SK-N-SH treated with all-trans-retinoic acid at 6 μM for 48 hours (cell line): ENCODE measurements at regions not wholly inside any gene's neighbourhood (a gene's known extent, or its start where the extent isn't known, plus 50 kb on each side); places are given as distances from the start of the nearest gene placed in this dataset.

Experiments used
- ATAC-seq: fragments of 200-7000 bp; cut with Tn5 transposase; 3 replicates; pipeline ENCODE4 v1.9.1; 2020; ENCODE audit warnings: mild to moderate bottlenecking, moderate library complexity
- ARNTL ChIP-seq: fragments of 450-650 bp; formaldehyde crosslinking; IDR thresholded peaks from 2 replicates; pipeline ENCODE4 v1.5.0; 2020; ENCODE audit warnings: low read depth, mild to moderate bottlenecking, moderate library complexity, borderline replicate concordance
- BACH2 ChIP-seq: fragments of 250-450 bp; sonication (Bioruptor Pico); IDR thresholded peaks from 2 replicates; pipeline ENCODE4 v1.9.0; 2021; ENCODE audit warnings: mild to moderate bottlenecking, borderline replicate concordance
- CREB5 ChIP-seq: fragments of 250-450 bp; sonication (Bioruptor Pico); IDR thresholded peaks from 2 replicates; pipeline ENCODE4 v1.5.1; 2020; ENCODE audit warnings: low read depth, mild to moderate bottlenecking, moderate library complexity
- CSDC2 ChIP-seq: fragments of 250-450 bp; sonication (Bioruptor Pico); IDR thresholded peaks from 2 replicates; pipeline ENCODE4 v1.5.0; 2020; ENCODE audit warnings: mild to moderate bottlenecking, moderate library complexity
- ESRRG ChIP-seq: fragments of 250-450 bp; sonication (Bioruptor Pico); IDR thresholded peaks from 2 replicates; pipeline ENCODE4 v1.6.1; 2021; ENCODE audit warnings: mild to moderate bottlenecking
- GLIS3 ChIP-seq: fragments of 250-450 bp; sonication (Bioruptor Pico); IDR thresholded peaks from 2 replicates; pipeline ENCODE4 v1.5.0; 2020; ENCODE audit warnings: mild to moderate bottlenecking, moderate library complexity
- OSR1 ChIP-seq: fragments of 250-450 bp; sonication (Bioruptor Pico); IDR thresholded peaks from 2 replicates; pipeline ENCODE4 v1.8.0; 2022; ENCODE audit warnings: moderate library complexity, mild to moderate bottlenecking, inconsistent platforms
- POU6F1 ChIP-seq: fragments of 250-450 bp; sonication (Bioruptor Pico); IDR thresholded peaks from 2 replicates; pipeline ENCODE4 v1.8.0; 2021; ENCODE audit warnings: low read depth, mild to moderate bottlenecking, moderate library complexity, borderline replicate concordance
- PPARA ChIP-seq: fragments of 250-450 bp; sonication (Bioruptor Pico); IDR thresholded peaks from 2 replicates; pipeline ENCODE4 v1.5.0; 2020; ENCODE audit warnings: mild to moderate bottlenecking, borderline replicate concordance
- RARB ChIP-seq: fragments of 250-450 bp; sonication (Bioruptor Pico); IDR thresholded peaks from 2 replicates; pipeline ENCODE4 v1.8.0; 2021; ENCODE audit warnings: mild to moderate bottlenecking, moderate library complexity
- TCF4 ChIP-seq: fragments of 250-450 bp; sonication (Bioruptor Pico); IDR thresholded peaks from 2 replicates; pipeline ENCODE4 v1.8.0; 2021; ENCODE audit warnings: mild to moderate bottlenecking, moderate library complexity, borderline replicate concordance
- TOX ChIP-seq: fragments of 250-450 bp; sonication (Bioruptor Pico); IDR thresholded peaks from 2 replicates; pipeline ENCODE4 v1.8.0; 2021; ENCODE audit warnings: mild to moderate bottlenecking, moderate library complexity, borderline replicate concordance
- TSHZ2 ChIP-seq: fragments of 250-450 bp; sonication (Bioruptor Pico); IDR thresholded peaks from 2 replicates; pipeline ENCODE4 v1.5.0; 2020; ENCODE audit warnings: mild to moderate bottlenecking, moderate library complexity
- ZC3H10 ChIP-seq: fragments of 250-450 bp; sonication (Bioruptor Pico); IDR thresholded peaks from 2 replicates; pipeline ENCODE4 v1.5.1; 2021; ENCODE audit warnings: mild to moderate bottlenecking, moderate library complexity
- ZNF565 ChIP-seq: fragments of 450-650 bp; formaldehyde crosslinking; conservative IDR thresholded peaks from 2 replicates; pipeline ENCODE4 v1.5.0; 2020; ENCODE audit warnings: low read depth, mild to moderate bottlenecking, moderate library complexity
- ZNF70 ChIP-seq: fragments of 450-650 bp; formaldehyde crosslinking; IDR thresholded peaks from 2 replicates; pipeline ENCODE4 v1.5.0; 2020; ENCODE audit warnings: mild to moderate bottlenecking, moderate library complexity
- ZNF8 ChIP-seq: fragments of 450-650 bp; formaldehyde crosslinking; IDR thresholded peaks from 2 replicates; pipeline ENCODE4 v1.5.0; 2020; ENCODE audit warnings: mild to moderate bottlenecking, moderate library complexity

GRCh38 chr13:53137779-53138178, 109.2 kb downstream of the OLFM4 start (continued):
- TF ChIP-seq RARB (CRISPR knock-in tag) (no peak), OSR1 (CRISPR knock-in tag) (no peak)

GRCh38 chr13:53138376-53139036, 109.9 kb downstream of the OLFM4 start:
- no peak for TF ChIP-seq ZNF8 (CRISPR knock-in tag)
- no peak for TF ChIP-seq POU6F1 (CRISPR knock-in tag)
- TF ChIP-seq ZC3H10 (CRISPR knock-in tag), result no peak
- TF ChIP-seq PPARA (CRISPR knock-in tag), result no peak
- TF ChIP-seq CSDC2 (CRISPR knock-in tag), result no peak
- TF ChIP-seq TCF4, result no peak
- no peak for TF ChIP-seq BACH2
- TF ChIP-seq, all 23 proteins: peak for 0
- ATAC-seq, result no peak

- ATAC-seq, result no peak
Measured at GRCh38 chr13:53141336-53141735, 112.7 kb downstream of the OLFM4 start.

GRCh38 chr13:53142306-53142705, 113.7 kb downstream of the OLFM4 start:
- TF ChIP-seq ZNF8 (CRISPR knock-in tag) (no peak), RARB (CRISPR knock-in tag) (no peak), ZNF565 (CRISPR knock-in tag) (no peak), ZC3H10 (CRISPR knock-in tag) (no peak), ARNTL (CRISPR knock-in tag) (no peak), TCF4 (no peak), CSDC2 (CRISPR knock-in tag) (no peak), TSHZ2 (CRISPR knock-in tag) (no peak), POU6F1 (CRISPR knock-in tag) (no peak), CREB5 (CRISPR knock-in tag) (no peak), ESRRG (no peak), TOX (CRISPR knock-in tag) (no peak), GLIS3 (CRISPR knock-in tag) (no peak), ZNF70 (CRISPR knock-in tag) (no peak)
- ATAC-seq, result no peak

More at GRCh38 chr13:53141336-53141735, 112.7 kb downstream of the OLFM4 start:
- TF ChIP-seq GLIS3 (CRISPR knock-in tag) (no peak), ARNTL (CRISPR knock-in tag) (no peak), ESRRG (no peak), POU6F1 (CRISPR knock-in tag) (no peak)
